ENCODE measurements at regions not wholly inside any gene's neighbourhood (a gene's known extent, or its start where the extent isn't known, plus 50 kb on each side); places are given as distances from the start of the nearest gene placed in this dataset.

- H3K4me3 ChIP-seq (ENCODE audit: low read length), result no peak overlapping the region
- no peaks in the 10 kb centered on the region for H3K4me1 ChIP-seq (ENCODE audit: control insufficient read depth, insufficient read depth, low read length)
- no peaks in the 10 kb centered on the region for H3K36me3 ChIP-seq (ENCODE audit: control insufficient read depth, insufficient read depth, low read length)
- no peak overlapping the region for H3K27ac ChIP-seq (ENCODE audit: low read depth, low read length)
- no peaks in the 10 kb centered on the region for H3K27me3 ChIP-seq (ENCODE audit: control insufficient read depth, insufficient read depth, low read length)
- no peak overlapping the region for H3K9ac ChIP-seq (ENCODE audit: low read length)
These were observed 302.1 kb downstream of the RMST start for GRCh38 chr12:97764700-97765099.

DNA sequence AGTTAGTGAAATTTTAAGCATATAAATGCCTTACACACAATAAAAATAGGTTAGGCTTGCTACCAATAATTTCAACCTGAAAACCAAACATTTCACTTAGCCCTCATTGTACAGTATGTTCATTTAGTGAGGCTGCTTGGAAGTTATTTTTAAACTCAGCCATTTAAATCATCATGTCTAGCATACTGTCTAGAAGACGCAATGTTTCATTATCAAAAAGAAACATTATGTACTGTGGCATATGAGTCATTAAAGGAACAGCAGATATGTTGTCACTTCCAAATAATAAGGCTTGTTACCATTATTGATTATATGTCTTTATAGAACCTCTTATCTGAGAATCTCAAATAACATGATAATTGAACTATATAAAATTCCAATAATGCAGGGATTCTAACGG, 304.7 kb downstream of the RMST start:
- Histone ChIP-seq H3K9ac (ENCODE audit: low read length) (no peak overlapping the region), H3K27ac (ENCODE audit: low read depth, low read length) (no peak overlapping the region)

DNA sequence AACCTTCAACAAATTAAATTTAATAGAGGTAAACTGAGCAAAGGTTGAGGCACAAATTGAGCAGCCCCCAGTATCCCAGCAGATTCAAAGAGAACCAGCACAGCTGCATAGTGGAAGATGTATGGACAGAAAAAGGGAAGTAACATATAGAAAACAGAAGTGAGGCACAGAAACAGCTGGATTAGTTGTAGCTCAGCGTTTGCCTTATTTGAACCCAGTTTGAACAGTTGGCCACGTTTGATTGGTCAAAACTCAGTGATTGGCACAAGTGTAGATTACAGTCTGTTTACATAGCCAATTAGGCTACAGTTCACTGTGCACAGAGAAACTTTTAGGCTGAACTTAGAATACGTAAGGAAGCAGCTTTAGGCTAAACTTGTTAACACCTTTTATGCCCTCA, 315.5 kb downstream of the RMST start:
- no peaks in the 10 kb centered on the region for H3K36me3 ChIP-seq (ENCODE audit: control insufficient read depth, insufficient read depth, low read length)
- no peaks in the 10 kb centered on the region for H3K27me3 ChIP-seq (ENCODE audit: control insufficient read depth, insufficient read depth, low read length)
- no peak overlapping the region for H3K9ac ChIP-seq (ENCODE audit: low read length)
- H3K4me1 ChIP-seq (ENCODE audit: control insufficient read depth, insufficient read depth, low read length), result no peaks in the 10 kb centered on the region
- no peak overlapping the region for H3K4me3 ChIP-seq (ENCODE audit: low read length)
- no peak overlapping the region for H3K27ac ChIP-seq (ENCODE audit: low read depth, low read length)

More for the DNA sequence above, 304.7 kb downstream of the RMST start:
- no peaks in the 10 kb centered on the region for H3K36me3 ChIP-seq (ENCODE audit: control insufficient read depth, insufficient read depth, low read length)
- no peaks in the 10 kb centered on the region for H3K4me1 ChIP-seq (ENCODE audit: control insufficient read depth, insufficient read depth, low read length)
- H3K4me3 ChIP-seq (ENCODE audit: low read length), result no peak overlapping the region
- H3K27me3 ChIP-seq (ENCODE audit: control insufficient read depth, insufficient read depth, low read length), result no peaks in the 10 kb centered on the region

DNA sequence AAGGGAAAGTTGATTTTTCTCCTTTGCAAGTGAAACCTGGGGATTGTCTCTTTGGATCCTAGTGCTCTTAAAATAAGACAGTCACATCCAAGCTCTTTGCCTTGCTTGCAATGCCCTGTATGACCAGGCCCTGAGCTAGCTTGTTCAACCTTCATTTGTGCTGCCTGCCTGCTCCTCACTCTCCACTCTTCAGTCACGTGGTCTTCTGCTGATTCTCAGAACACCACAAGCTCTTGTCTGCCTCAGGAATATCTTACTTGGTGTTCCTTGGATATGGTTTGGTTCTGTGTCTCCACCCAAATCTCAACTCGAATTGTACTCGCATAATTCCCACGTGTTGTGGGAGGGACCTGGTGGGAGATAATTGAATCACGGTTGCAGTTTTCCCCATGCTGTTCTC, 318.7 kb downstream of the RMST start:
- Histone ChIP-seq H3K9ac (ENCODE audit: low read length) (no peak overlapping the region), H3K27me3 (ENCODE audit: control insufficient read depth, insufficient read depth, low read length) (no peaks in the 10 kb centered on the region), H3K27ac (ENCODE audit: low read depth, low read length) (no peak overlapping the region), H3K4me1 (ENCODE audit: control insufficient read depth, insufficient read depth, low read length) (no peaks in the 10 kb centered on the region), H3K36me3 (ENCODE audit: control insufficient read depth, insufficient read depth, low read length) (no peaks in the 10 kb centered on the region), H3K4me3 (ENCODE audit: low read length) (no peak overlapping the region)

DNA sequence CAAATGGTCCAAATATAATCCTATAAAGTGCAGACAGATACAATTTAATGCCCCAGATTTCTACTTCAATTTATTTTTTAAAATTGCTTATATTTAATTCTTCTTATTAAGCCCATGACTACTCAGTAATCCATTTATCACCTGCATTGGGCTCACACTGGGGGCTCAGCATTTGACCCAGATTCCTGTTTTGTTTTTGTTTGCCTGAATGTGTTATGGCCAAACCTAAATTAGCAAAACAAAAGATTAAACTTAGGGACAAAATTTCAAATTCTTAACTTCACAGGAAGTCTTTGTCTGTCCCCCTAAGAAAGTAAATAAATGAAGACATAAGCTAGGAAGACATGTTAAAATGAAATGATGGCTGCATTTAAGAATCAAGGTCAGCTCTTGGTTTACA, 322.3 kb downstream of the RMST start:
- H3K27ac ChIP-seq (ENCODE audit: low read depth, low read length), result no peak overlapping the region
- no peaks in the 10 kb centered on the region for H3K4me1 ChIP-seq (ENCODE audit: control insufficient read depth, insufficient read depth, low read length)
- H3K4me3 ChIP-seq (ENCODE audit: low read length), result no peak overlapping the region
- no peaks in the 10 kb centered on the region for H3K36me3 ChIP-seq (ENCODE audit: control insufficient read depth, insufficient read depth, low read length)
- no peaks in the 10 kb centered on the region for H3K27me3 ChIP-seq (ENCODE audit: control insufficient read depth, insufficient read depth, low read length)
- no peak overlapping the region for H3K9ac ChIP-seq (ENCODE audit: low read length)

DNA sequence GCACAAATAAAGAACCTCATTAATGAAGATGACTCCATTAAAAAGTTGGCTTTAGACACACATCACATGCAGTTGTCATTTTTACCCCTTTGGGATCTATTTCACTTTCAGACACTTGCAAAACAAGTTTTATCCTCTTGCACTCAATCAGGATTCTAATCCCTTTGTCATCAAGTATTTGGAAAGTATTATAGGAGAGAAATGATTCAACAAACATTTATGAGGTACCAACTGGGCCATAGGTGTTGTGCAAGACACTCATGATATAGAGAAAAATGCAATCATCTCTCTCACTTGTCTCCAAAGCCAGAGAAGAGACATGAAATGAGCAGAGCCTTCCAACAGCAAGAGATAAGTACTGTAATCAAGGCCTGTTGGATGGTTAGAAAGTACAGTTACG, 327.7 kb downstream of the RMST start:
- no peaks in the 10 kb centered on the region for H3K36me3 ChIP-seq (ENCODE audit: control insufficient read depth, insufficient read depth, low read length)
- no peak overlapping the region for H3K9ac ChIP-seq (ENCODE audit: low read length)
- no peaks in the 10 kb centered on the region for H3K4me1 ChIP-seq (ENCODE audit: control insufficient read depth, insufficient read depth, low read length)
- no peaks in the 10 kb centered on the region for H3K27me3 ChIP-seq (ENCODE audit: control insufficient read depth, insufficient read depth, low read length)
- no peak overlapping the region for H3K27ac ChIP-seq (ENCODE audit: low read depth, low read length)
- no peak overlapping the region for H3K4me3 ChIP-seq (ENCODE audit: low read length)

DNA sequence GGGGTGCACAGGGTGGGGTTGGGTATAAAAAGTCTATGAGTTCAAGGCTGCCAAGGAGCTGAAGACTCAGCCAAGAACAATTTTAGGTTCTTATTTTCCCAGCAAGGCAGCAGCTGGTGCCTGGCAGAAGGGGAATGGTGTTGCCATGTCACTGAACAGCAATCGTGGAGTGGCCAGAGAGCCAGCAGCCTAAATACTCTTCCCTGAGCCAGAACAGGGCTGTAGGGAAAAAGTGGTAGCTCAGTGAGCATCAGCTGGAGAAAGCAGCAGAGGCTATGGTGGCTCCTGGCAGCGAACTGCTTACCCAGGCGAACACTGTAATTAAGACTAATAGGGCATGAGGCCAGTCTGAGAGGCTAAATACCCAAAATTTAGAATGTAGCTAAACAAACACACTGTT, 334.9 kb downstream of the RMST start:
- H3K27ac ChIP-seq (ENCODE audit: low read depth, low read length), result no peak overlapping the region
- H3K4me3 ChIP-seq (ENCODE audit: low read length), result no peak overlapping the region
- H3K27me3 ChIP-seq (ENCODE audit: control insufficient read depth, insufficient read depth, low read length), result no peaks in the 10 kb centered on the region
- no peaks in the 10 kb centered on the region for H3K36me3 ChIP-seq (ENCODE audit: control insufficient read depth, insufficient read depth, low read length)
- H3K4me1 ChIP-seq (ENCODE audit: control insufficient read depth, insufficient read depth, low read length), result no peaks in the 10 kb centered on the region
- no peak overlapping the region for H3K9ac ChIP-seq (ENCODE audit: low read length)

DNA sequence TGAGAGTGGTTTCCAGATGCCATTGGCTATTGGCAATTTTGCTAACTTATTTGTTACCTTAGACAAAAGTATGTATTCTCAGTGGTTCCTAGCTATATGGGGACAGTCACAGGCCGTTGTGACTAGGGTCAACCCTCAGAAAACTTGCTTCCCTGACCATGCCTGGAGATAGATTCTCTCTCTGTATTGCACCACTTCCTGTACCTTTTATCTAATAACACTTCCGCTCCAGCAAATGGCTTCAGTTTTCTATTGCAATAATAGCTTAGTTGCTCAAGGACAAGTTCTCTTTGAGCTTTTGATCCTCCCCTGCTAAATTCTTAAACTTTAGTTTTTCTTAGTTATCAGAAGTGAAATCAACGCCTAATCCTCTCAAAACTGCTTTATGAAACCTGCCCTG, 338.0 kb downstream of the RMST start:
- H3K27ac ChIP-seq (ENCODE audit: low read depth, low read length), result no peak overlapping the region

GRCh38 chr12:97801471-97802059, 339.0 kb downstream of the RMST start:
- no peaks in the 10 kb centered on the region for H3K27me3 ChIP-seq (ENCODE audit: control insufficient read depth, insufficient read depth, low read length)
- H3K4me3 ChIP-seq (ENCODE audit: low read length), result no peak overlapping the region
- H3K36me3 ChIP-seq (ENCODE audit: control insufficient read depth, insufficient read depth, low read length), result no peaks in the 10 kb centered on the region
- H3K4me1 ChIP-seq (ENCODE audit: control insufficient read depth, insufficient read depth, low read length), result no peaks in the 10 kb centered on the region
- no peak overlapping the region for H3K27ac ChIP-seq (ENCODE audit: low read depth, low read length)
- H3K9ac ChIP-seq (ENCODE audit: low read length), result no peak overlapping the region

More for the DNA sequence above, 338.0 kb downstream of the RMST start:
- no peaks in the 10 kb centered on the region for H3K4me1 ChIP-seq (ENCODE audit: control insufficient read depth, insufficient read depth, low read length)
- no peak overlapping the region for H3K9ac ChIP-seq (ENCODE audit: low read length)
- no peak overlapping the region for H3K4me3 ChIP-seq (ENCODE audit: low read length)
- no peaks in the 10 kb centered on the region for H3K27me3 ChIP-seq (ENCODE audit: control insufficient read depth, insufficient read depth, low read length)
- no peaks in the 10 kb centered on the region for H3K36me3 ChIP-seq (ENCODE audit: control insufficient read depth, insufficient read depth, low read length)

DNA sequence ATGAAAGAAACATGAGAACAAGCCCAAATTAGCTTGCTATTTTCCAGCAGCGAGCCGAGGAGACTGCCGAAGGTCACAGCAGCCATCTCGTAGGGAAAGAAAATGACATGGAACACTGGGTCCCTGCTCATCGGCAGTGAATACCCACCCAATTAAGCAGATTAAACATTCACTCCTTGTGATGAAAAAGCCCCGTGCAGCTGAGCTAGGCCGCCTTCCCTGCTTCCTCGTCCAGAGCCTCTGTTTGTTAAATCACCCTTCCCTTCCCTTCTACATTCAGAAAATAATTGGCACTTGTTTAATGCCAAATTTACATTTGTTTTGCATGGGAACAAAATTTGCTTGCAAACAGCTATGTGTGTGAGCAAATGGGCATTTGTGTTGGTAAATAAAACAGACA, 342.5 kb downstream of the RMST start:
- no peak overlapping the region for H3K4me3 ChIP-seq (ENCODE audit: low read length)
- no peak overlapping the region for H3K9ac ChIP-seq (ENCODE audit: low read length)
- no peak overlapping the region for H3K27ac ChIP-seq (ENCODE audit: low read depth, low read length)
- H3K4me1 ChIP-seq (ENCODE audit: control insufficient read depth, insufficient read depth, low read length), result no peaks in the 10 kb centered on the region
- no peaks in the 10 kb centered on the region for H3K27me3 ChIP-seq (ENCODE audit: control insufficient read depth, insufficient read depth, low read length)
- H3K36me3 ChIP-seq (ENCODE audit: control insufficient read depth, insufficient read depth, low read length), result no peaks in the 10 kb centered on the region

GRCh38 chr12:97813301-97813700, 350.7 kb downstream of the RMST start:
- Histone ChIP-seq H3K4me3 (ENCODE audit: low read length) (no peak overlapping the region), H3K27me3 (ENCODE audit: control insufficient read depth, insufficient read depth, low read length) (no peaks in the 10 kb centered on the region), H3K4me1 (ENCODE audit: control insufficient read depth, insufficient read depth, low read length) (no peaks in the 10 kb centered on the region), H3K9ac (ENCODE audit: low read length) (no peak overlapping the region), H3K36me3 (ENCODE audit: control insufficient read depth, insufficient read depth, low read length) (no peaks in the 10 kb centered on the region), H3K27ac (ENCODE audit: low read depth, low read length) (no peak overlapping the region)

- H3K27ac ChIP-seq (ENCODE audit: low read depth, low read length), result no peak overlapping the region
- H3K4me1 ChIP-seq (ENCODE audit: control insufficient read depth, insufficient read depth, low read length), result no peaks in the 10 kb centered on the region
- H3K9ac ChIP-seq (ENCODE audit: low read length), result no peak overlapping the region
- no peak overlapping the region for H3K4me3 ChIP-seq (ENCODE audit: low read length)
- H3K27me3 ChIP-seq (ENCODE audit: control insufficient read depth, insufficient read depth, low read length), result no peaks in the 10 kb centered on the region
- H3K36me3 ChIP-seq (ENCODE audit: control insufficient read depth, insufficient read depth, low read length), result no peaks in the 10 kb centered on the region
These were observed 359.2 kb downstream of the RMST start for GRCh38 chr12:97821806-97822205.

GRCh38 chr12:97835541-97835940, 372.9 kb downstream of the RMST start:
- Histone ChIP-seq H3K4me3 (ENCODE audit: low read length) (no peak overlapping the region), H3K4me1 (ENCODE audit: control insufficient read depth, insufficient read depth, low read length) (no peaks in the 10 kb centered on the region), H3K27ac (ENCODE audit: low read depth, low read length) (no peak overlapping the region), H3K36me3 (ENCODE audit: control insufficient read depth, insufficient read depth, low read length) (no peaks in the 10 kb centered on the region), H3K9ac (ENCODE audit: low read length) (no peak overlapping the region), H3K27me3 (ENCODE audit: control insufficient read depth, insufficient read depth, low read length) (no peaks in the 10 kb centered on the region)
